HG02763 (cell line): ENCODE measurements at regions not wholly inside any gene's neighbourhood (a gene's known extent, or its start where the extent isn't known, plus 50 kb on each side); places are given as distances from the start of the nearest gene placed in this dataset.

Experiments
- ATAC-seq: cut with Tn5 transposase; IDR thresholded peaks from one replicate; pipeline ENCODE4 v1.9.1; 2021; ENCODE audit warnings: mild to moderate bottlenecking, moderate library complexity; ENCODE audit not compliant: unreplicated experiment

DNA sequence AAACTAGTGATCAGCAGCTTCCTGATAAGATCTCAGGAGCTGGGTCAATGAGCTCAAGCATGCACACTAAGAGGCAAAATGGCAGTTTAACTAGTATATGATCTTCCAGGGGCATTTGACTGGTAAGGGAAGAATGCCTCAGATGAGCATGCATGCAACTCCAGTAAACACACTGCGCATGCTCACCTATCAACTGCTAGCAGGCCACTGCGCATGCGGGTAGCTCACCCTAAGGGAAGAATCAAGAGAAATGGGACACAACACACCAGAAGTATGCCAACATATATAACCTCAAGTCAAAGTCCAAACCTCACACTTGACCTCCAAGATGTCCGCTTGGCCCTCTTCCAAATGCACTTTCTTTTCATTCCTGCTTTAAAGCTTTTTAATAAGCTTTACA, 1004.0 kb downstream of the ADGRL3 start:
- ATAC-seq = no peak

DNA sequence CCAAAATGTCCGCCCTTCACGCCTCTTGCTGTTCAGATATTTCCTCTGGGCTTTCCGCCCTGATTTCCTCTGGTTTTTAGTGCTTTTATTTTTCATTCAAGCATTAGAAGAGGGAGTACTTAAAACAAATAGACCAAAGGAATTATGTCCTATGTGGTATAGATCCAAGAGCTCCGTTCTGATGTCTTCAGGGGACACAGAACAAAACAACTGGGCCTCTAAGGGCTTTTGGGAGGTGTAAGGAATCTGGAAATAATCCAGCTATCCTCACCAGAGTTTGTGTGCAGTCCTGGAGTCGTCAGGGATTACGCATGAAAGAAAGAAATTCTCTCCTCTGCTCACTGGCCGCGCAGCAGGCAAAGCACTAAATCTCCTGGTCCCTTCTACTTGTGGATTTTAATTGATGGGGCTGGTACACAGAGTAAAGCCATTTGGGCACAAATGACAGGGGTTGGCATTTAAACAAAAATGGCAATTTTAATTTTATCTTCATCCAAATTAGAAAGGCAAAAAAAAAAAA, 999.2 kb downstream of the ADGRL3 start:
- no peak for ATAC-seq

DNA sequence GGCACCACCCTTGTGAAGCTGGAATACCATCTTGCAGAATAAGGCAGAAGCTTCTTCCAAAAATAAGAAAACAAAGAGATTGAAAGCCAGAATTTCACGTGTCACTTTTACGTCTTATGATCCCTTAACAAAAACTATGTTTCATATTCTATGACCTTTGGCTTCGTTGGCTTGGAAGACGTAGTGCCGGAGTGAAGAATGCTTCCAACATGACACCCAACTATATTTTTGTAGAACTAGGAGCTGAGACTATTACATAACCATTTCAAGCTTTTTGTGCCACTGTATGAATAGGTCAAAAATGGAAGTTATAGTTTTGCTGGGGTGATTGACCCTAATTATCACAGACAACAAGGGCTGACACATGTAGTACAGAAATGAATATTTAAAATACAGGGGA, 996.2 kb downstream of the ADGRL3 start:
- ATAC-seq = no peak

DNA sequence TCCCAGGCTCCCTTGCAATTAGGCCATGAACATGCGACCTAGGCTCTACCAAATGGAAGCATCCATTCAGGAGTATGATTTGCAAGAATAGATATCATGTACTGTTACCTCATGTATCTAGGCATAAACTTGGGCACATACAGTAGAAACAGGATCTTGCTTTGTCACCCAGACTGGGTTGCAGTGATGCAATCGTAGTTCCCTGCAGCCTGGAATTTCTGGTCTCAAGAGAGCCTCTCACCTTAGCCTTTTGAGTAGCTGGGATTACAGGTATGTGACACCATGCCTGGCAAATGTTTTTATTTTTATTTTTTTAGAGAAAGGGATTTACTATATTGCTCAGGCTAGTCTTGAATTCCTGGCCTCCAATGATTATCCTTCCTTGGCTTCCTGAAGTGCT, 994.2 kb downstream of the ADGRL3 start:
- no peak for ATAC-seq

DNA sequence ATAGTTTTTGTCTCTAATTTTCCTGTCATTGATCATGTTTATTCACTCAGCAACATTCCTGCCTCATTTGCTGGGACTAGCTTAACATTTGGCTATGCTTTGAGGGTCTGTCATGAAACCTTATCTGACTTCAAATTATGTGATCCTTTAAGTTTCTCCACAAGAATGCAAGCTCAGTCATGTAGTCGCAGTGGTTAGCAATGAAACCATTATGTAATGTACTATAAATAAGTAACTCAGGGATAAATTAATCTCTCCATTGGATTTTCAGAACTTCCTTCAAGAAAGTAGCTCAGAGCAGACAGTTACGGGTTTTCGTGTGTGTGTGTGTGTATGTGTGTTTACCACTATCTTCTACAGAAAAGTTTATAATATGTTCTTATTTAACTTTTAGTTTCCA, 993.6 kb downstream of the ADGRL3 start:
- ATAC-seq = no peak

- no peak for ATAC-seq
Measured at GRCh38 chr4:62191451-62192240, 991.5 kb downstream of the ADGRL3 start.

- ATAC-seq = no peak
Measured at GRCh38 chr4:62170235-62170634, 970.1 kb downstream of the ADGRL3 start.

DNA sequence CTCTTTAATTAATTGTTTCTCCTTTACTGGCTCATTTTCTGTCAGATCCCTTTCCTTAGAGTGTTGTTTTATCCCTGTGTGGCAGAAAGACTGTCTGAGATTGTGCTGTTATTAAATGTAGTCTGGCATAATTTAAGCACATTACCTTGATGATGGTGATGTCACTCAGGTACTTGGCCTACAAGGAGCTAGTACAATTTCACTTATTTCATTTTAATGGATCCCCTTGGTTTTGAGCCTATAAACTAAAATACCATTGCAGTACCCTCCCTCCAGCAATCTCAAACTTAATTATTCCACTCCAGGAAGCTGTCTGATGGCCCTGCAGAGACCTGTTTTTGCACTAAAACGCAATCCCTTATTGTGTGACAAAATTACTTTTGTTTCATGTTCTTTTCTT, 968.6 kb downstream of the ADGRL3 start:
- no peak for ATAC-seq

DNA sequence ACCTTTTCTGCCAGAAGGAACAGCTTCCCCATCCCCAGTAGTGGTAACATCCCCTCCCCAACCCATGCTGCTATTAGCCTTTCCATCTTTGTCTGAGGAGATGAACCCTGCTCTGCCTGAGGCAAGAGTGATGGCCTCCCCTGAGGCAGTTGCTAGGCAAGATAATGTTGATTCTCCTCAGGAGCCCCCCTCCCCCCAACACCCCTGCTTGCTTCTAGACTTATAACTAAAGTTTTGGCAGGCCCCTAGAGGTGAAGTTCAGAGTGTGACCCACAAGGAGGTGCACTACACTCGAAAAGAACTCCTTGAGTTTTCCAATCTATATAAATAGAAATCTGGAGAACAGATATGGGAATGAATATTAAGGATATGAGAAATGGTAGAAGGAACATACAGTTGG, 962.5 kb downstream of the ADGRL3 start:
- no peak for ATAC-seq

- no peak for ATAC-seq
Measured at GRCh38 chr4:62161446-62161845, 961.3 kb downstream of the ADGRL3 start.

GRCh38 chr4:62159876-62160275, 959.8 kb downstream of the ADGRL3 start:
- no peak for ATAC-seq

GRCh38 chr4:62159306-62159705, 959.2 kb downstream of the ADGRL3 start:
- ATAC-seq = no peak

DNA sequence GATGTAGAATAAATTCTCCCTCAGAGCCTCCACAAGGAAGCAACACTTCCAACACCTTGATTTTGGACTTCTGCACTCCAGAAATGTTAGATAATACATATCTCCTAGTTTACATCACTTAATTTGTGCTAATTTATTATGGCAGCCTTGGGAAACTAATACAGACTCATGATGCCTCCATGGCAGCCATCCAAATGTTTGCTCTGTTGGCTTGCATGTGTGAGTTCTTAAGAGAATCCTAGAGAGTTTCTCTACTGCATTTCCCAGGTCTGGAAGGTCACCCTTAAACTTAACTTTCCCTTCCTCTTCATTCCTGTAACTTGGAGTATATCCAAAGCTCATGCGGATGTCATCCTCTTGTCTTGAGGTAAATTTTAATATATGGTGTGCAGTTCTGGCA, 956.1 kb downstream of the ADGRL3 start:
- no peak for ATAC-seq

DNA sequence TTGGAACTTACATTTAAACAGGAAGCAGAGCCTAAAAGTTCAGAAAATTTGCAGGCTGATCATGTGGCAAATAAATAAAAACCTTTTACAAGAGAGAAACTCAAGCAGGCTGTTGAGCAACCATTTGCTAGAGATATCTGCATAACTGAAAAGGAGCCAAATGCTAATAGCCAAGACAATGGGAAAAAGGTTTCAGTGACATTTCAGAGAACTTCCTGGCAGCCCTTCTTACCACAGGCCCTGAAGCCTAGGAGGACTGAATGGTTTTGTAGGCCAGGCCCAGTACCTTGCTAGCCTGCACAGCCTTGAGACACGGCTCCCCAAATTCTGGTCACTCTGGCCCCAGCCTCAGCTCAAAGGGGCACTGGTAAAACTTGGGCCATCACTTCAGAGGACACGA, 945.1 kb downstream of the ADGRL3 start:
- ATAC-seq = no peak

DNA sequence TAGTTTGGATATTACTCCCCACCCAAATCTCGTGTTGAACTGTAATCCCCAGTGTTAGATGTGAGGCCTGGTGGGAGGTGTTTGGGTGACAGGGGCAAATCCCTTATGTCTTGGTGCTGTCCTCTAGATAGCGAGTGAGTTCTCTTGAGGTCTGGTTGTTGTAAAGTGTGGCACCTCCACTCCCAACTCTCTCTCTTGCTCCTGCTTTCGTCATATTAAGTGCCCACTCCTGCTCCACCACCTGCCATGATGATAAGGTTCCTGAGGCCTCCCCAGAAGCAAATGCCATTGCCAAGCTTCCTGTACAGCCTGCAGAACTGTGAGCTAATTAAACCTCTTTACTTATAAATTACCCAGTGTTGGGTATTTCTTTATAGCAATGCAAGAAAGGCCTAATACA, 944.3 kb downstream of the ADGRL3 start:
- ATAC-seq = no peak

GRCh38 chr4:62135565-62136156, 935.5 kb downstream of the ADGRL3 start:
- ATAC-seq = no peak

GRCh38 chr4:62133977-62134376, 933.9 kb downstream of the ADGRL3 start:
- ATAC-seq = no peak

GRCh38 chr4:62133101-62133897, 933.2 kb downstream of the ADGRL3 start:
- no peak for ATAC-seq

GRCh38 chr4:62131049-62131448, 930.9 kb downstream of the ADGRL3 start:
- no peak for ATAC-seq

DNA sequence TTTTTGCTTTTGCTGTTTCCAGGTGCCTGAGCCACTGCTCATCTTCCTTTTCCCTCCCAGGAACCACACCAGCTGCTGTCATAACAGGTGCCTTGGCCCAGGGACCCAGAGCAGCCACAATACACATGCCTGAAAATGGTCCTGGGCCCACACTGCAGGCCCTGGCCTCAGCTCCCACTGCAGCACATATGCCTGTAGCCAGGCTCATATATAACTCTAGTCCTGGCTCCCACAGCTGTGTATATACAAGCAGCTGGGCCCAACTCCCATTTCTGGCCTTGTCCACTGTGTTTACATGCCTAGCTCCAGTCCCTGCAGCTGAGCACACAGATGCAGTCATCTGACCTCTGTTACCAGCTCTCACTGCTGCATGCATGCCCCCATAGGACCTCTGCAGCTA, 930.5 kb downstream of the ADGRL3 start:
- no peak for ATAC-seq

DNA sequence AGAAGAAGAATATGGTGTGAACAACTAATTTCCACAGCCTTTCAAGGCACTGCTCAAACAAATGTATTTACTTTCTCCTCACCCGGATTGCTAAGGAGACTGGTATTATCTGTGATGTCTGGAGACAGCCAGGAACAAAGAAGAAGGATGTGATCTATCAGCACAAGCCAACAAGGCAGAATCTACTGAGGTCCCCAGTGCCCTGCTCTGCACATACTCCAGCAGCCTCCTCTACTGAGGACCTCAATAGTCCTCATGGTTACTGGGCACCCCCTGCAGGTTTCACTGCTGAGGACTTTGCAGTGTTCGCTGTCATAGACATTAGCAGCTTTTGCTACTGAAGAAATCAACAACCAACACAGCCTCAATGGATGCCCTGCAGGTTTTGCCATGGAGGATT, 930.1 kb downstream of the ADGRL3 start:
- no peak for ATAC-seq
